ENCODE measurements at regions not wholly inside any gene's neighbourhood (a gene's known extent, or its start where the extent isn't known, plus 50 kb on each side); places are given as distances from the start of the nearest gene placed in this dataset.

DNA sequence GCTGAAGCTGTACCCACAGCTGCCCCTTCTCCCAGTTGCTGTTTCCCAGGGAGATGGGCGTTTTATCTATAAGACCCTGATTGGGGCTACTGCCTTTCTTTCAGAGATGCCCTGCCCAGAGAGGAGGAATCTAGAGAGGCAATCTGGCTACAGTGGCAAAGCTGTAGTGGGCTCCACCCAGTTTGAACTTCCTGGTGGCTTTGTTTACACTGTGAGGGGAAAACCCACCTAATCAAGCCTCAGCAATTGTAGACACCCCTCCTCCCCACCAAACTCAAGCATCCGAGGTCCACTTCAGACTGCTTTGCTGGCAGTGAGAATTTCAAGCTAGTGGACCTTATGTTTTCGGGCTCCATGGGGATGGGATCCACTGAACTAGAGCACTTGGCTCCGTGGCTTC, 240.4 kb upstream of the AFF2 start:
- Histone ChIP-seq H3K4me3 (ENCODE audit: low read length) (no peak overlapping the region), H3K9me3 (ENCODE audit: control insufficient read depth, insufficient read depth, low read length) (no peaks in the 10 kb centered on the region), H3K27ac (ENCODE audit: low read length) (no peak overlapping the region), H3K36me3 (ENCODE audit: control insufficient read depth, insufficient read depth, low read length) (no peaks in the 10 kb centered on the region), H3K27me3 (ENCODE audit: control insufficient read depth, insufficient read depth, low read length) (no peaks in the 10 kb centered on the region), H3K4me1 (ENCODE audit: control insufficient read depth, insufficient read depth, low read length) (no peaks in the 10 kb centered on the region)
- WGBS (ENCODE audit: insufficient coverage, insufficient read length): no CpG with 5 or more reads among the region's 4 CpGs
- no peak for DNase-seq (ENCODE audit: low read depth, low spot score)

DNA sequence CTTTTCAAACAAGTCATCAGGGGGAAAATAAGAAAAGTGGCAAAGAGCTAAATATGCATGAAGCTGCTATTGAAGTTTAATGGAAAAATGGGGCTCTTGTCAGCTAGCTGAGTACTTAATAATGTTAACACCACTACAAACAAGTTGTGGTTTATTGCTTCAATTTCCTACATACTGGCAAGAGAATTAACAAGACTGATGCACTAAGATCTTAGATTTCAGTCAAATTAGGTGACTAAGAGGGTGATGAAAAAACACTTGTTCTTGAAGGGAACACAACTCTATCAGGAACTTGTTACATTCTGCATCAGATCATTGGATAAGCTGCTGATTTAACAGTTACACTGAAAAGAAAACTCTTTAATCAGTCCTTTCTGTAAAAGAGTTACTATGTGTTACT, 234.6 kb upstream of the AFF2 start:
- no peaks in the 10 kb centered on the region for H3K9me3 ChIP-seq (ENCODE audit: control insufficient read depth, insufficient read depth, low read length)
- no peak for DNase-seq (ENCODE audit: low read depth, low spot score)
- no peaks in the 10 kb centered on the region for H3K36me3 ChIP-seq (ENCODE audit: control insufficient read depth, insufficient read depth, low read length)
- H3K4me1 ChIP-seq (ENCODE audit: control insufficient read depth, insufficient read depth, low read length): no peaks in the 10 kb centered on the region
- H3K27ac ChIP-seq (ENCODE audit: low read length): no peak overlapping the region
- H3K4me3 ChIP-seq (ENCODE audit: low read length): no peak overlapping the region
- no peaks in the 10 kb centered on the region for H3K27me3 ChIP-seq (ENCODE audit: control insufficient read depth, insufficient read depth, low read length)

DNA sequence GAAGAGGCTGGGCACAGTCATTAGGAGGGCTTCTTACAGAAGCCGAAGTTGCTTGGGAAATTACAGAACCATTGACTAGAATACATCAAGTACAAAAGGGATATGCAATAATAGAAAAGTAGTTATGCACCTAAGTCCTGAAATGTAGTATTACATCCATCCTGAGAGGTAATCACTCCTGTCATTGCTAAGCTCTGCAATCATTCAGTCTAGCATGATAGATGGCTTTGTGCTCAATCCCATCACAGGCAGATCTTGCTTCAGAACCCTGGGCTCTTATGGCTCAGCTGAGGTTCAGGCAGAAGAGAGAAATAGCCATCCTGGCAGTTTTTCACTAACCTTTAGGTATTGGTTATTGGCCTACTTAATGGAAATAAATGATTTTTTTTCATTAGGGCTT, 231.7 kb upstream of the AFF2 start:
- no peak overlapping the region for H3K27ac ChIP-seq (ENCODE audit: low read length)
- H3K4me3 ChIP-seq (ENCODE audit: low read length): no peak overlapping the region
- no peaks in the 10 kb centered on the region for H3K27me3 ChIP-seq (ENCODE audit: control insufficient read depth, insufficient read depth, low read length)
- no peaks in the 10 kb centered on the region for H3K9me3 ChIP-seq (ENCODE audit: control insufficient read depth, insufficient read depth, low read length)
- no peak for DNase-seq (ENCODE audit: low read depth, low spot score)
- no peaks in the 10 kb centered on the region for H3K4me1 ChIP-seq (ENCODE audit: control insufficient read depth, insufficient read depth, low read length)
- no CpG with 5 or more reads among the region's 1 CpG for WGBS (ENCODE audit: insufficient coverage, insufficient read length)
- no peaks in the 10 kb centered on the region for H3K36me3 ChIP-seq (ENCODE audit: control insufficient read depth, insufficient read depth, low read length)

DNA sequence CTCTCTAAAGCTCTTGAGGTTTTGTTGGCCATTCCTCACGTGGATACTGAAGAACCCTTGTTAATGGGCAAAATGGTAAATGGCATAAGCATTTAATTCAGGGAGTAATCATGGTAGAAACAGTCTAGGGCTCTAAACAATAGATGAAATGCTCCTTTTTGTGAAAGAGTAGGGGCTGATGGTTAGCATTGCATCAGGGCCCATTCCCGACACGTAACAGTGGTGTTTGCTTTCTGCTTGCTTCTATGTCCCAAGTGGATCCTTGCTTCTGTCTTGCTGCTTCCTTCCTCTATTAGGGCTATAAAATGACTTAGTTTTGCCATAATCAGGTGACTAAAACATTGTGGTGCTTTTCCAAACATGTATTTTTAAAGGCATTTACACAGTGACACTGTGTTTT, 230.9 kb upstream of the AFF2 start:
- H3K9me3 ChIP-seq (ENCODE audit: control insufficient read depth, insufficient read depth, low read length): no peaks in the 10 kb centered on the region
- WGBS (ENCODE audit: insufficient coverage, insufficient read length): no CpG with 5 or more reads among the region's 3 CpGs
- no peaks in the 10 kb centered on the region for H3K4me1 ChIP-seq (ENCODE audit: control insufficient read depth, insufficient read depth, low read length)
- no peak for DNase-seq (ENCODE audit: low read depth, low spot score)
- H3K4me3 ChIP-seq (ENCODE audit: low read length): no peak overlapping the region
- no peak overlapping the region for H3K27ac ChIP-seq (ENCODE audit: low read length)
- no peaks in the 10 kb centered on the region for H3K27me3 ChIP-seq (ENCODE audit: control insufficient read depth, insufficient read depth, low read length)
- no peaks in the 10 kb centered on the region for H3K36me3 ChIP-seq (ENCODE audit: control insufficient read depth, insufficient read depth, low read length)

DNA sequence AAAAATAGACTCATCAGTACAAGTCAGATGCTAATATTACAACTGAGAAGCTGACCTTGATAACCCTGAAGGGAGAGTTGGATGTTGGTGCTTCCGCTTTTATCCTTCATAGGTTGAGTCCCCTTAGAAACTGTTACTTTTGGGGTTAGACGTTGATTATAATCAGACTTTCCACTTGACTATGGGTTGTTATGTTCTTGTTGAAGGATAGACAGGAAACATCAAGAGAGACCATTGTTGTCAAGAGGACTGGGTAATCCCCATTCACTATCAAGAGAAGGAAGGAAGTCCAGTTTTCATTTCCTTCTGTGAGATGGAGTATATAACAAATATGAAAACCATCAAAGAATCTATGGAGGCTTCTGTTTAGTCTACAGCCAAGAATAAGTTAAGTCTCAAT, 229.9 kb upstream of the AFF2 start:
- H3K27me3 ChIP-seq (ENCODE audit: control insufficient read depth, insufficient read depth, low read length): no peaks in the 10 kb centered on the region
- no peaks in the 10 kb centered on the region for H3K9me3 ChIP-seq (ENCODE audit: control insufficient read depth, insufficient read depth, low read length)
- H3K27ac ChIP-seq (ENCODE audit: low read length): no peak overlapping the region
- H3K36me3 ChIP-seq (ENCODE audit: control insufficient read depth, insufficient read depth, low read length): no peaks in the 10 kb centered on the region
- DNase-seq (ENCODE audit: low read depth, low spot score): no peak
- H3K4me3 ChIP-seq (ENCODE audit: low read length): no peak overlapping the region
- no peaks in the 10 kb centered on the region for H3K4me1 ChIP-seq (ENCODE audit: control insufficient read depth, insufficient read depth, low read length)
- WGBS (ENCODE audit: insufficient coverage, insufficient read length): no CpG with 5 or more reads among the region's 2 CpGs

DNA sequence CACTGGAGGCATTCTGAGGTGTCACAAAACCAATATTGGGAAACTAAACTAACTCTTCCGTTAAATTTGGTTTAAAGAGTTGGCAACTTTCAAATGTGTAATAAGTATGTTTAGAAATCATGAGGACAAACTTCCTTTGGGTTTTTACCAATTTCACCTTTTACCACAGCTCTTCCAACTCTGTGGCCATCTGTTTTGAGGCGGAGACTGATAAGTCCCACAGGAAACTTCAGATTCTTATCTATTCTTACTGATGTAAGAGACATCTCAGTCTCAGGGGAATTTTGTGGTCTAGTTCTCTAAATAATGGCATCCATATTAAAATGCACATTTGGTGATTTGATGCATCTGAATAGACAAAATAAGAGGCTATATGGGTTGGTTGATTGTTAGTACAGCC, 229.2 kb upstream of the AFF2 start:
- Histone ChIP-seq H3K4me3 (ENCODE audit: low read length) (no peak overlapping the region), H3K36me3 (ENCODE audit: control insufficient read depth, insufficient read depth, low read length) (no peaks in the 10 kb centered on the region), H3K9me3 (ENCODE audit: control insufficient read depth, insufficient read depth, low read length) (no peaks in the 10 kb centered on the region), H3K4me1 (ENCODE audit: control insufficient read depth, insufficient read depth, low read length) (no peaks in the 10 kb centered on the region), H3K27me3 (ENCODE audit: control insufficient read depth, insufficient read depth, low read length) (no peaks in the 10 kb centered on the region), H3K27ac (ENCODE audit: low read length) (no peak overlapping the region)
- DNase-seq (ENCODE audit: low read depth, low spot score): no peak
- no CpG with 5 or more reads among the region's 2 CpGs for WGBS (ENCODE audit: insufficient coverage, insufficient read length)

DNA sequence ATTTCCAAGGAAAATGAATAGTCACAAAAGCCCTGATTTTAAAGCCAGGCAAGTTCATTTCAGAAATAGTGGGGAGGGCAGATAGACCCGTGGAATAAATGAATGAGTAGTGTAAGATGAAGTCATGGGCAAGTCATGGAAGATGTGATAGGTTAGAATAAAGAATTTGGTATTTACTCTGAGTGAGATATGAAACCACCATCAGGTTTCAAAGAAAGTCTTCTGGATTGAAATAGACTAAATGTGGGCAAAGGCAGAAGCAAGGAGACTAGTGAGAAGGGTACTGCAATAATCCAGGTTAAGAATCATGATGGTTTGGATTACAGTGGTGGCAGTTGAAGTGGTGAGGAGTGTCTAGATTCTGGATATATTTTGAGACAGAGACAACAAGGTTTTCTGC, 218.5 kb upstream of the AFF2 start:
- Histone ChIP-seq H3K9me3 (ENCODE audit: control insufficient read depth, insufficient read depth, low read length) (no peaks in the 10 kb centered on the region), H3K27me3 (ENCODE audit: control insufficient read depth, insufficient read depth, low read length) (no peaks in the 10 kb centered on the region), H3K4me1 (ENCODE audit: control insufficient read depth, insufficient read depth, low read length) (no peaks in the 10 kb centered on the region), H3K4me3 (ENCODE audit: low read length) (no peak overlapping the region), H3K36me3 (ENCODE audit: control insufficient read depth, insufficient read depth, low read length) (no peaks in the 10 kb centered on the region), H3K27ac (ENCODE audit: low read length) (no peak overlapping the region)
- no peak for DNase-seq (ENCODE audit: low read depth, low spot score)
- WGBS (ENCODE audit: insufficient coverage, insufficient read length): no CpG with 5 or more reads among the region's 1 CpG

DNA sequence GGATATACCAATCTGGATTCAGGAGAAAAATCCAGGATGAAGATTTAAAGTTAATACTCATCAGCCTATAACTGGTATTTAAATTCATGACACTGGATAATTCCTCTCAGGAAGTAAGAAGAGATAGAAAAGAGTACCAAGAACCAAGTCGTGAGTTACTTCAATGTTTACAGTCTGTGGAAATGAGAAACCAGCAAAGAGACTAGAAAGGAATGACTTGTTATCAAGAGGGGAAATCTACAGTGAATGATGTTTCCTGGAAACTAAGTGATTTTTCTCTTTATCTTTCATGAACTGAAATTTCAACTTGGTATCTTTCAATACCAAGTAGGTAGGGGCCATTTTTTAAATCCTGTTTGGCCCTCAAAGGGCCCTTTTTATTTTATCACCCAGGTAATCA, 217.9 kb upstream of the AFF2 start:
- H3K9me3 ChIP-seq (ENCODE audit: control insufficient read depth, insufficient read depth, low read length): no peaks in the 10 kb centered on the region
- no peaks in the 10 kb centered on the region for H3K27me3 ChIP-seq (ENCODE audit: control insufficient read depth, insufficient read depth, low read length)
- no peaks in the 10 kb centered on the region for H3K4me1 ChIP-seq (ENCODE audit: control insufficient read depth, insufficient read depth, low read length)
- DNase-seq (ENCODE audit: low read depth, low spot score): no peak
- H3K36me3 ChIP-seq (ENCODE audit: control insufficient read depth, insufficient read depth, low read length): no peaks in the 10 kb centered on the region
- no peak overlapping the region for H3K27ac ChIP-seq (ENCODE audit: low read length)
- WGBS (ENCODE audit: insufficient coverage, insufficient read length): no CpG with 5 or more reads among the region's 1 CpG
- H3K4me3 ChIP-seq (ENCODE audit: low read length): no peak overlapping the region

DNA sequence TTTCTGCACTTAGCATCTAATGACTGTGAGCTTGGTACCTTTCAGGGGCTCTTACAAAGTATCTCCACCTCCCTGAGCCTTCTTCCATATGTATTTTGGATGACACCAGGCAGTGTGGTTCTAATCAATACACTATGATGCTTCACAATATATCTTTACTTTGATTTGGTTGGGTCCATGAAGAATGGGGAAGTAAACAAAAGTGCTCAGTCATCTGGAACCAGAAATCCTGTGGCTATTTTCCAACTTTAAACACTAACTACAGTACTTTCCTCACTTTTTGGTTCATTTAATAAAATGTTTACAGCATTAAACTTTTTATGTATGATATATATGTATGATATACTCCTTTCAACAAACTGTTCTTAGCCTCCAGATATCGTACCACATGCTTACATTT, 216.4 kb upstream of the AFF2 start:
- Histone ChIP-seq H3K4me3 (ENCODE audit: low read length) (no peak overlapping the region), H3K27me3 (ENCODE audit: control insufficient read depth, insufficient read depth, low read length) (no peaks in the 10 kb centered on the region), H3K4me1 (ENCODE audit: control insufficient read depth, insufficient read depth, low read length) (no peaks in the 10 kb centered on the region), H3K27ac (ENCODE audit: low read length) (no peak overlapping the region), H3K9me3 (ENCODE audit: control insufficient read depth, insufficient read depth, low read length) (no peaks in the 10 kb centered on the region), H3K36me3 (ENCODE audit: control insufficient read depth, insufficient read depth, low read length) (no peaks in the 10 kb centered on the region)
- DNase-seq (ENCODE audit: low read depth, low spot score): no peak
- no CpG with 5 or more reads among the region's 1 CpG for whole genome bisulfite sequencing (ENCODE audit: insufficient coverage, insufficient read length)

DNA sequence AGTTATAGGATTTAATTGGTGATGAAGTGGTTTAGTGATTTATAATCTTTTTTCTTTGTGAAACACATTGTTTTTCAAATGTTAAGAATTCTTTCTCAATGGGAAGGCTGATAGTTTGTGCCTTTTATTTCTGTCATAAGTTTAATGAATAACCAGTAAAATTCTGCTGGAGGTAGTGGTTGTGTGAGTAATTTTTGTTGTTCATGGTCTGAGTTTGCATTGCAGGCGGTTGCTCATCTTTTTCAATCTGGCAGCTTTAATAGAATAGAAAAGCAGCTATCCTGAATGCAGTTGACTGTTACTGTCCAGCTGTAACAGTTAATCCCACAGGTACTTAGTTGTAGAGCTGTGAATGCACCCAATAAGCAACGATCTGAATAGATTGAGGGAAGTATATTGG, 215.6 kb upstream of the AFF2 start:
- Histone ChIP-seq H3K36me3 (ENCODE audit: control insufficient read depth, insufficient read depth, low read length) (no peaks in the 10 kb centered on the region), H3K27me3 (ENCODE audit: control insufficient read depth, insufficient read depth, low read length) (no peaks in the 10 kb centered on the region), H3K4me3 (ENCODE audit: low read length) (no peak overlapping the region), H3K4me1 (ENCODE audit: control insufficient read depth, insufficient read depth, low read length) (no peaks in the 10 kb centered on the region), H3K27ac (ENCODE audit: low read length) (no peak overlapping the region), H3K9me3 (ENCODE audit: control insufficient read depth, insufficient read depth, low read length) (no peaks in the 10 kb centered on the region)
- DNase-seq (ENCODE audit: low read depth, low spot score): no peak
- WGBS (ENCODE audit: insufficient coverage, insufficient read length): no CpG with 5 or more reads among the region's 2 CpGs

DNA sequence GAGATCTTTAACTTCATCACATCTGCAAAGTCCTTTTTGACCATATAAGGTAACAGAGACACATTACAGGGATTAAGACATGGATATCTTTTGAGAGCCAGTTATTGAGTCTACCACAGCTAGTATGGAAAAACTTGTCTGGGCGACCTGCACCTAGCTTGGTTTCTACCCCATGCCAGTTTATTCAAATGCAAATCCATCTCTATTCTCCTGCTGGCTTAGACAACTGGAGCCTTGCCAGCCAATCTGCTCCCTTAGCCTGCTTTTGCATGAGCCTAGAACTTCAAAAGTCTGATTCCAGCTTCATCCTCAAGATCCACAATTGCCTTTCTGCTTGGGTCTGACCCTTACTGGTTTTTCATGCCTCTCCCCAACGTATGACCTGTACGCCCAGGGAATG, 212.0 kb upstream of the AFF2 start:
- Histone ChIP-seq H3K36me3 (ENCODE audit: control insufficient read depth, insufficient read depth, low read length) (no peaks in the 10 kb centered on the region), H3K4me1 (ENCODE audit: control insufficient read depth, insufficient read depth, low read length) (no peaks in the 10 kb centered on the region), H3K9me3 (ENCODE audit: control insufficient read depth, insufficient read depth, low read length) (no peaks in the 10 kb centered on the region), H3K27ac (ENCODE audit: low read length) (no peak overlapping the region), H3K27me3 (ENCODE audit: control insufficient read depth, insufficient read depth, low read length) (no peaks in the 10 kb centered on the region), H3K4me3 (ENCODE audit: low read length) (no peak overlapping the region)
- DNase-seq (ENCODE audit: low read depth, low spot score): no peak
- no CpG with 5 or more reads among the region's 3 CpGs for WGBS (ENCODE audit: insufficient coverage, insufficient read length)
